ENCODE measurements at regions not wholly inside any gene's neighbourhood (a gene's known extent, or its start where the extent isn't known, plus 50 kb on each side); places are given as distances from the start of the nearest gene placed in this dataset.
A peak's percentile ranks its signal among the peaks of the same experiment; 100 is the strongest.

DNA sequence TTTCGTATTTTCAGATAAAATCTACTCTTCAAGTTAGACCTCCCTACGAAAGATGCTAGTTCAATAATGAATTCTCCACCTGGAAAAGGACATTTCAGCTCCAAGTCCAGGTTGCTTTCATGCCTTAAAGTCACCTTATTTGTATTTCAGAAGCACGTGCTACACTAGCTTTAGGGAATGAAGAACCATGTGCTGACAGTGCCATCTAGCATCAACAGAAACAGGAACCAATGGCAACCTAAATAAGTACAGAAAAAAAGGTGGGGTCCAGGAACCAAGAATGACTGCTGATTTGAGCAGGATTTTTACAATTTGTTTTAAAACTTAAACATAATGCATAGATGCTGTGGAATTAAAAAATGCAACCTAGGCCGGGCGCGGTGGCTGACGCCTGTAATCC lies 77.6 kb upstream of the SNRPN start:
- no peaks in the 10 kb centered on the region for H3K4me1 ChIP-seq (ENCODE audit: control insufficient read depth, extremely low read depth, insufficient read depth, low read length)
- DNase-seq (ENCODE audit: low read depth in 2 of 2), result peak in 1 of 2 donors; percentile 16
- TF ChIP-seq, protein P1, sequence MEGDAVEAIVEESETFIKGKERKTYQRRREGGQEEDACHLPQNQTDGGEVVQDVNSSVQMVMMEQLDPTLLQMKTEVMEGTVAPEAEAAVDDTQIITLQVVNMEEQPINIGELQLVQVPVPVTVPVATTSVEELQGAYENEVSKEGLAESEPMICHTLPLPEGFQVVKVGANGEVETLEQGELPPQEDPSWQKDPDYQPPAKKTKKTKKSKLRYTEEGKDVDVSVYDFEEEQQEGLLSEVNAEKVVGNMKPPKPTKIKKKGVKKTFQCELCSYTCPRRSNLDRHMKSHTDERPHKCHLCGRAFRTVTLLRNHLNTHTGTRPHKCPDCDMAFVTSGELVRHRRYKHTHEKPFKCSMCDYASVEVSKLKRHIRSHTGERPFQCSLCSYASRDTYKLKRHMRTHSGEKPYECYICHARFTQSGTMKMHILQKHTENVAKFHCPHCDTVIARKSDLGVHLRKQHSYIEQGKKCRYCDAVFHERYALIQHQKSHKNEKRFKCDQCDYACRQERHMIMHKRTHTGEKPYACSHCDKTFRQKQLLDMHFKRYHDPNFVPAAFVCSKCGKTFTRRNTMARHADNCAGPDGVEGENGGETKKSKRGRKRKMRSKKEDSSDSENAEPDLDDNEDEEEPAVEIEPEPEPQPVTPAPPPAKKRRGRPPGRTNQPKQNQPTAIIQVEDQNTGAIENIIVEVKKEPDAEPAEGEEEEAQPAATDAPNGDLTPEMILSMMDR (conservative IDR thresholded peaks at IDR 0.05 in 1 of 2, IDR thresholded peaks at IDR 0.05 in 1 of 2; ENCODE audit: low read depth in 1 of 2, low read length in 2 of 2), result no peak
- TF ChIP-seq EZH2 (IDR thresholded peaks at IDR 0.05; ENCODE audit: low read length, missing control alignments), result no peak
- H3K4me2 ChIP-seq (ENCODE audit: extremely low read depth, insufficient read depth, low read length), result no peak overlapping the region
- H3K9me3 ChIP-seq (ENCODE audit: control insufficient read depth, insufficient read depth, low read depth, low read length), result no peaks in the 10 kb centered on the region
- no peaks in the 10 kb centered on the region for H3K79me2 ChIP-seq (ENCODE audit: control insufficient read depth, insufficient read depth, low read length)
- no peak overlapping the region for H3K27ac ChIP-seq (ENCODE audit: insufficient read depth, low read length)
- no peak overlapping the region for H2AFZ ChIP-seq (ENCODE audit: low read length)
- no peaks in the 10 kb centered on the region for H3K36me3 ChIP-seq (ENCODE audit: control insufficient read depth, insufficient read depth, low read length)
- H3K27me3 ChIP-seq (ENCODE audit: control insufficient read depth, insufficient read depth, low read length), result no peaks in the 10 kb centered on the region
- H3K4me3 ChIP-seq (replicated peaks in 1 of 4; ENCODE audit: control extremely low read depth in 1 of 4, insufficient read depth in 1 of 4, low read depth in 3 of 4, low read length in 4 of 4), result no peak overlapping the region
- H3K9ac ChIP-seq (ENCODE audit: insufficient read depth, low read length), result no peak overlapping the region
- no peaks in the 10 kb centered on the region for H4K20me1 ChIP-seq (ENCODE audit: control insufficient read depth, extremely low read depth, insufficient read depth, low read length)

DNA sequence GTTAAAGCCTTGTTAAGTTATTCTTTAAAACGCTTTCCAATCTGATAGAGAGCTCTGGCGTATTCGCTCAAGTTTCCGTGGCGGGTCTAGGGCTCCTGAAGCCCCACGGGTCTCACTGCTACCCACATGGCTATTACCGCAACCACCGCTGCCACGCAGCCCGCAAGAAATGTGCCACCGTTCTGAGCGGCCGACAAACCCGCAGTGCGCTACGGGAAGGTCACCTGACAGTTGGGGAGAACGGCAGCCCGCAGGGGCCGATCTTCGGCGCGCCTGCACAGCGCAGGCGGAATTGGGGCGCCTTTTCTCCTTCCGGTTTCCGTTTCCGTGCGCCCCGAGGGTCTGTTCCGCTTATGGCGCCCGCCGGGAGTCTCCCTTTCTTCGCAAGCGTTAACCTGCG lies 76.6 kb upstream of the SNRPN start:
- DNase-seq (ENCODE audit: low read depth in 2 of 2), result peak; percentile 54 to 70
- Histone ChIP-seq H3K79me2 (ENCODE audit: control insufficient read depth, insufficient read depth, low read length) (no peaks in the 10 kb centered on the region), H4K20me1 (ENCODE audit: control insufficient read depth, extremely low read depth, insufficient read depth, low read length) (no peaks in the 10 kb centered on the region), H3K27ac (ENCODE audit: insufficient read depth, low read length) (no peak overlapping the region), H3K4me1 (ENCODE audit: control insufficient read depth, extremely low read depth, insufficient read depth, low read length) (no peaks in the 10 kb centered on the region), H3K27me3 (ENCODE audit: control insufficient read depth, insufficient read depth, low read length) (no peaks in the 10 kb centered on the region), H3K4me2 (ENCODE audit: extremely low read depth, insufficient read depth, low read length) (no peak overlapping the region), H3K9ac (ENCODE audit: insufficient read depth, low read length) (no peak overlapping the region), H3K36me3 (ENCODE audit: control insufficient read depth, insufficient read depth, low read length) (no peaks in the 10 kb centered on the region), H2AFZ (ENCODE audit: low read length) (no peak overlapping the region), H3K4me3 (replicated peaks in 1 of 4; ENCODE audit: control extremely low read depth in 1 of 4, insufficient read depth in 1 of 4, low read depth in 3 of 4, low read length in 4 of 4) (peak overlapping the region in 3 of 4 experiments; percentile 6 to 75 (median 55)), H3K9me3 (ENCODE audit: control insufficient read depth, insufficient read depth, low read depth, low read length) (no peaks in the 10 kb centered on the region)
- no peak for TF ChIP-seq EZH2 (IDR thresholded peaks at IDR 0.05; ENCODE audit: low read length, missing control alignments)
- TF ChIP-seq, protein P1 (conservative IDR thresholded peaks at IDR 0.05 in 1 of 2, IDR thresholded peaks at IDR 0.05 in 1 of 2; ENCODE audit: low read depth in 1 of 2, low read length in 2 of 2), result no peak

DNA sequence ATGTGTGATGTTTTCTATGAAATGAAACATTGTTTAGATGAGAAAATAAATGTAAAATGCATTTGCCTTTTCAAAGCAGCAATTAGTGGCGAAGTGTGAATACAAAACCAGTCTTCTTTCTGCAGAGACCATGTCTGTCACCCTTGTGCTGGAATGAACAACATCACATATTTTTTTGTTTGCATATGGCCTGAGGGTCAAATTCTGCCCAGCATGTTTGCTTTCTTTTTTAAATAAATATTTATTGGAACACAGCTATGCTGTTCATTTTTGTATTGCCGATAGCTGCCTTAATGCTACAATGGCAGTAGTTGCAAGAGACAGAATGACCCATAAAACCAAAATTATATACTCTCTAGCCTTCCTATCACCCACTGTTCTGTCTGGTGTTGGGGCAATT lies 75.3 kb upstream of the SNRPN start:
- H3K27me3 ChIP-seq (ENCODE audit: control insufficient read depth, insufficient read depth, low read length), result no peaks in the 10 kb centered on the region
- no peak overlapping the region for H3K4me3 ChIP-seq (replicated peaks in 1 of 4; ENCODE audit: control extremely low read depth in 1 of 4, insufficient read depth in 1 of 4, low read depth in 3 of 4, low read length in 4 of 4)
- H3K9me3 ChIP-seq (ENCODE audit: control insufficient read depth, insufficient read depth, low read depth, low read length), result no peaks in the 10 kb centered on the region
- no peaks in the 10 kb centered on the region for H3K79me2 ChIP-seq (ENCODE audit: control insufficient read depth, insufficient read depth, low read length)
- H3K4me2 ChIP-seq (ENCODE audit: extremely low read depth, insufficient read depth, low read length), result no peak overlapping the region
- no peak for DNase-seq (ENCODE audit: low read depth in 2 of 2)
- no peaks in the 10 kb centered on the region for H3K4me1 ChIP-seq (ENCODE audit: control insufficient read depth, extremely low read depth, insufficient read depth, low read length)
- H3K9ac ChIP-seq (ENCODE audit: insufficient read depth, low read length), result no peak overlapping the region
- H4K20me1 ChIP-seq (ENCODE audit: control insufficient read depth, extremely low read depth, insufficient read depth, low read length), result no peaks in the 10 kb centered on the region
- H3K36me3 ChIP-seq (ENCODE audit: control insufficient read depth, insufficient read depth, low read length), result no peaks in the 10 kb centered on the region
- H2AFZ ChIP-seq (ENCODE audit: low read length), result no peak overlapping the region
- TF ChIP-seq, protein P1 (conservative IDR thresholded peaks at IDR 0.05 in 1 of 2, IDR thresholded peaks at IDR 0.05 in 1 of 2; ENCODE audit: low read depth in 1 of 2, low read length in 2 of 2), result no peak
- no peak overlapping the region for H3K27ac ChIP-seq (ENCODE audit: insufficient read depth, low read length)
